Heart left ventricle (tissue), 16 donors: ENCODE measurements at regions not wholly inside any gene's neighbourhood (a gene's known extent, or its start where the extent isn't known, plus 50 kb on each side); places are given as distances from the start of the nearest gene placed in this dataset.

ENCODE experiments used
- ATAC-seq, 4 donors: fragments of 200-7000 bp; cut with Tn5 transposase; one replicate each; pipeline ENCODE4 v1.9.1; 2020 to 2022; ENCODE audit warnings: moderate library complexity in 4 of 4, mild to moderate bottlenecking in 3 of 4, moderate number of reproducible peaks in 1 of 4
- DNase-seq, 5 donors: peaks; one replicate each; pipeline ENCODE4 v3.0.0-alpha.2; 2020
- H3K27ac ChIP-seq, 12 donors: fragments of 200-600 bp; sonication (generic) in 4 of 12; one replicate each; pipeline versions ENCODE4 v1.5.0 to v1.8.0; 2016 to 2022; ENCODE audit warnings: mild to moderate bottlenecking in 2 of 12
- H3K27me3 ChIP-seq, 9 donors: fragments of 200-600 bp; sonication (generic) in 2 of 9; one replicate each; pipeline versions ENCODE4 v1.5.1 to v1.8.0; 2016 to 2022; ENCODE audit warnings: mild to moderate bottlenecking in 3 of 9
- H3K36me3 ChIP-seq, 9 donors: fragments of 200-600 bp; sonication (generic) in 2 of 9; one replicate each; pipeline versions ENCODE4 v1.5.0 to v1.8.0; 2018 to 2022; ENCODE audit warnings: mild to moderate bottlenecking in 2 of 9
- H3K4me1 ChIP-seq, 12 donors: fragments of 200-600 bp; sonication (generic) in 4 of 12; one replicate each; pipeline versions ENCODE4 v1.5.0 to v1.8.0; 2016 to 2022; ENCODE audit warnings: mild to moderate bottlenecking in 3 of 12
- H3K4me3 ChIP-seq, 12 donors: fragments of 200-600 bp; sonication (generic) in 4 of 12; one replicate each; pipeline versions ENCODE4 v1.5.0 to v1.8.0; 2017 to 2022; ENCODE audit warnings: mild to moderate bottlenecking in 9 of 12, moderate library complexity in 4 of 12
- H3K9me3 ChIP-seq, 12 donors: fragments of 200-600 bp; sonication (generic) in 4 of 12; one replicate each; pipeline versions ENCODE4 v1.5.0 to v1.8.0; 2016 to 2022; ENCODE audit warnings: mild to moderate bottlenecking in 1 of 12
- CTCF ChIP-seq, 12 donors: fragments of 200-600 bp; sonication (generic) in 4 of 12; IDR thresholded peaks; one replicate each; pipeline versions ENCODE4 v1.5.0 to v1.8.0; 2018 to 2022; ENCODE audit warnings: antibody characterized with exemption in 12 of 12, mild to moderate bottlenecking in 5 of 12
- POLR2A ChIP-seq, 2 donors: fragments of 450-650 bp; IDR thresholded peaks; one replicate each; pipeline ENCODE4 v1.6.1; 2017; ENCODE audit warnings: antibody characterized with exemption in 2 of 2, mild to moderate bottlenecking in 2 of 2, moderate library complexity in 2 of 2
- WGBS, 4 donors: extraction: QIAGEN DNeasy Blood & Tissue Kit in 2 of 4; methylation state at CpG; one replicate each; pipeline versions ENCODE4 v1.1.5 to v1.1.7; 2013 to 2018; 5-methylcytosine and 5-hydroxymethylcytosine counted together
- intact Hi-C, 10 donors: fragments of 100-400 bp; cut with DNase I; formaldehyde crosslinking; loops; one replicate each; pipeline versions ENCODE4 v1.11.1 to v1.14.2; 2022
- donor health status: ischemic (EF 13 %, LVEDD 7.1; RV severe dilation, severe dysfunction).
- donor health status: healthy with polysubstance abuse.
- donor health status: DM: no; HTN: yes; CAD: no.
- donor health status: DM: no; HTN: no; CAD: no.
- donor health status: ischemic (EF 25% LVEDD 6.9; RV normal size, moderate dysfunction).
- donor health status: ischemic (EF 25% LVEDD 5.7; RV mildly dilated, moderate dysfunction).
- donor health status: healthy.
- donor health status: DM: yes; HTN: yes; CAD: no.
- donor health status: ischemic (EF 35%, LVEDD 5.7; RV mildly dilated, moderate dysfunction).
- donor health status: nonischemic (EF 11% LVEDD 7.7; RV severe dilation, severe dysfunction).
- donor health status: DM: yes; HTN: yes; CAD: no.
- donor health status: PGD.
- donor health status: ischemic (EF 29% LVEDD 5.4; RV normal size, mild dysfunction).
- donor health status: nonischemic (EF 23%, LVEDD 6.1; RV moderate dilation, normal function).

DNA sequence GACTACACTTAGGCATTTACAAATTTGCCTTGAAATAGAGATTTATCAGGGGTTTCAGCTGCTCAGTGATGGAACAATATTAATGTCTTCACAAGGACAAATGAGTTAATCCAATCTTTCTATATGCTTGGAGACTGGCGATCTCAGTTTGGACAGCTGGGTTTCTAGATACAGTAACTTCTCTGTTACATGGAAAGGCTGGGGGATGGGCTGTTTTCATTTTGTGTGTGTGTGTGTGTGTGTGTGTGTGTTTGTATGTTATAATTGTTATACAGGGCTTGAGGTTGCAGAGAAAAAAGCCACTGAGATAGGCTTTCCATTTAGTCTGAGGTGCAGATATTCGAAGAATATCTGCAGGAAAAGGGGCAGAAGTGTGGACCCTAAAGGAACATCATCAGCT, 359.3 kb upstream of the SALL1 start:
- ATAC-seq: no peak
- DNase-seq: no peak
- intact Hi-C loops: no loop called here
- TF ChIP-seq CTCF (IDR thresholded peaks at IDR 0.05) (no peak), POLR2A (IDR thresholded peaks at IDR 0.05) (no peak)
- Histone ChIP-seq H3K36me3 (no peaks in the 10 kb centered on the region), H3K9me3 (peaks cover 0 to 10% (median 0%) of the 10 kb centered on the region in 12 donors), H3K4me3 (no peak overlapping the region), H3K27ac (no peak overlapping the region), H3K4me1 (no peaks in the 10 kb centered on the region), H3K27me3 (no peaks in the 10 kb centered on the region)
- 81 to 88% (median 85%) methylated on average over 2 of the region's 2 CpGs for WGBS, 4 donors

- TF ChIP-seq POLR2A (IDR thresholded peaks at IDR 0.05) (no peak), CTCF (IDR thresholded peaks at IDR 0.05) (no peak)
- Histone ChIP-seq H3K27ac (no peak overlapping the region), H3K27me3 (no peaks in the 10 kb centered on the region), H3K9me3 (peaks cover 0 to 10% (median 0%) of the 10 kb centered on the region in 12 donors), H3K4me3 (no peak overlapping the region), H3K36me3 (no peaks in the 10 kb centered on the region), H3K4me1 (no peaks in the 10 kb centered on the region)
- ATAC-seq (no peak), DNase-seq (no peak)
- WGBS, 4 donors: 76 to 88% (median 85%) methylated on average over 1 of the region's 1 CpG
- intact Hi-C loops: no loop called here
Measured at GRCh38 chr16:51509336-51509735, 358.3 kb upstream of the SALL1 start.

GRCh38 chr16:51508490-51509212, 357.6 kb upstream of the SALL1 start:
- no peak for TF ChIP-seq CTCF (IDR thresholded peaks at IDR 0.05)
- ATAC-seq (no peak), DNase-seq (no peak)
- no peaks in the 10 kb centered on the region for H3K36me3 ChIP-seq
- H3K9me3 ChIP-seq: peaks cover 0 to 10% (median 0%) of the 10 kb centered on the region in 12 donors
- no peaks in the 10 kb centered on the region for H3K27me3 ChIP-seq
- no peak overlapping the region for H3K27ac ChIP-seq
- WGBS, 4 donors: 52 to 65% (median 59%) methylated on average over 4 of the region's 4 CpGs
- intact Hi-C loops: no loop called here
- no peaks in the 10 kb centered on the region for H3K4me1 ChIP-seq
- H3K4me3 ChIP-seq: no peak overlapping the region

DNA sequence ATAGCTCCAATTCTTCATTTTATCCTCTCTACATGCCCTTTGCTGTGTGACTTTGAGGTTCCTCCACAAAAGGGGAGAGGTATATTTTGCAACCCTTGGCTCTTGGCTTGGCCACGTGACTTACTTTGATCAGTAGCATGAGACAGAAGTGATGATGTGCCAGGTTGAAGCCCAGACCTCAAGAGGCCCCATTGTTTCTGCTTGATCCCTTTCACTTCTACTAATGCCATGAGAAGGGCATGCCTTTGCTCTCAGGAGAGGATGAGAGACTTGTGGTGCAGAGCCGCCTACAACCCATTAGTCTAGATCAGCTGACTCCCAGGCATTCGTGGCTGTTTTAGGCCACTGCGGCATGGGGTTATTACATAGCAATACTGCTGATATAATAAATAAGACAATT, 356.2 kb upstream of the SALL1 start:
- Histone ChIP-seq H3K36me3 (no peaks in the 10 kb centered on the region), H3K27ac (no peak overlapping the region), H3K4me3 (no peak overlapping the region), H3K4me1 (no peaks in the 10 kb centered on the region), H3K27me3 (no peaks in the 10 kb centered on the region), H3K9me3 (peaks cover 0 to 13% (median 0%) of the 10 kb centered on the region in 12 donors)
- WGBS, 4 donors: 55 to 68% (median 66%) methylated on average over 4 of the region's 4 CpGs
- TF ChIP-seq POLR2A (IDR thresholded peaks at IDR 0.05) (no peak), CTCF (IDR thresholded peaks at IDR 0.05) (no peak)
- intact Hi-C loops: no loop called here
- DNase-seq: no peak
- ATAC-seq: no peak
